ENCODE measurements at regions not wholly inside any gene's neighbourhood (a gene's known extent, or its start where the extent isn't known, plus 50 kb on each side); places are given as distances from the start of the nearest gene placed in this dataset.
A peak's percentile ranks its signal among the peaks of the same experiment; 100 is the strongest.

DNA sequence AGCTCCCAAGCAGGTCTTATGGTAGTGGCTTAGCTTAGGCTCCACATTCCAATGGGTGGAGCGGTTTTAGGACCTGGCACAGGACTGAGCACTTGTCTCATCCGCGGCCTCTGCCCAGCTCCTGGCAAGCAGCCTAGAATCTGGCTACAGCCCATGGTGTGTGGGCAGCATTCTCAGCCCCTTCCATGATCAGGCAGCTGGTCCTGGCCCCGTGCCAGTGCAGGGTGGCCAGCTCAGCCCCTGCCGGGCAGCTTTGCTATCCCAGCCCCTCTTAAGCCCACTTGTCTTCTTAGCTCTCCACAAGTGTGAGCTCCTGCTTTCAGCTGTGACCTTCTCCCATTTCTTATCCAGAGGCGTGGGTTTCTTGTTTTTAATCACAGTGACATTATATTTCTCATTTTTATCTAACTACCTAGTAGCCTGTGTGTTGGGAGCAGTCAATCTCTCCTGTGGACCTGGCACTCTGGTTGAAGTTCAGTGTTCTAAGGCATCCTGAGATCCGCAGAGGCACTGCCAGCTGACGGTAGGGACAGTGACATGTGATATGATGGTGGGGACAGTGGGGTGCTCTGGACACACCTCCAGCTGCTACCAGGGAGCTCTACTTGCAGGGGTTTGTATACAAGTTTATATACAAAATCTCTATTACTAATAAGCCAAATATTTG, 84.5 kb upstream of the PRNP start:
- TF ChIP-seq, protein P1, sequence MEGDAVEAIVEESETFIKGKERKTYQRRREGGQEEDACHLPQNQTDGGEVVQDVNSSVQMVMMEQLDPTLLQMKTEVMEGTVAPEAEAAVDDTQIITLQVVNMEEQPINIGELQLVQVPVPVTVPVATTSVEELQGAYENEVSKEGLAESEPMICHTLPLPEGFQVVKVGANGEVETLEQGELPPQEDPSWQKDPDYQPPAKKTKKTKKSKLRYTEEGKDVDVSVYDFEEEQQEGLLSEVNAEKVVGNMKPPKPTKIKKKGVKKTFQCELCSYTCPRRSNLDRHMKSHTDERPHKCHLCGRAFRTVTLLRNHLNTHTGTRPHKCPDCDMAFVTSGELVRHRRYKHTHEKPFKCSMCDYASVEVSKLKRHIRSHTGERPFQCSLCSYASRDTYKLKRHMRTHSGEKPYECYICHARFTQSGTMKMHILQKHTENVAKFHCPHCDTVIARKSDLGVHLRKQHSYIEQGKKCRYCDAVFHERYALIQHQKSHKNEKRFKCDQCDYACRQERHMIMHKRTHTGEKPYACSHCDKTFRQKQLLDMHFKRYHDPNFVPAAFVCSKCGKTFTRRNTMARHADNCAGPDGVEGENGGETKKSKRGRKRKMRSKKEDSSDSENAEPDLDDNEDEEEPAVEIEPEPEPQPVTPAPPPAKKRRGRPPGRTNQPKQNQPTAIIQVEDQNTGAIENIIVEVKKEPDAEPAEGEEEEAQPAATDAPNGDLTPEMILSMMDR (IDR thresholded peaks at IDR 0.05; ENCODE audit: borderline replicate concordance, control extremely low read depth, extremely low read depth, insufficient read depth, missing control alignments) = no peak
- in situ Hi-C loops (cut with MboI; ENCODE audit: low sequenced_read_pairs, unreplicated experiment) = no loop called here
- DNase-seq (ENCODE audit: low spot score) = no peak

DNA sequence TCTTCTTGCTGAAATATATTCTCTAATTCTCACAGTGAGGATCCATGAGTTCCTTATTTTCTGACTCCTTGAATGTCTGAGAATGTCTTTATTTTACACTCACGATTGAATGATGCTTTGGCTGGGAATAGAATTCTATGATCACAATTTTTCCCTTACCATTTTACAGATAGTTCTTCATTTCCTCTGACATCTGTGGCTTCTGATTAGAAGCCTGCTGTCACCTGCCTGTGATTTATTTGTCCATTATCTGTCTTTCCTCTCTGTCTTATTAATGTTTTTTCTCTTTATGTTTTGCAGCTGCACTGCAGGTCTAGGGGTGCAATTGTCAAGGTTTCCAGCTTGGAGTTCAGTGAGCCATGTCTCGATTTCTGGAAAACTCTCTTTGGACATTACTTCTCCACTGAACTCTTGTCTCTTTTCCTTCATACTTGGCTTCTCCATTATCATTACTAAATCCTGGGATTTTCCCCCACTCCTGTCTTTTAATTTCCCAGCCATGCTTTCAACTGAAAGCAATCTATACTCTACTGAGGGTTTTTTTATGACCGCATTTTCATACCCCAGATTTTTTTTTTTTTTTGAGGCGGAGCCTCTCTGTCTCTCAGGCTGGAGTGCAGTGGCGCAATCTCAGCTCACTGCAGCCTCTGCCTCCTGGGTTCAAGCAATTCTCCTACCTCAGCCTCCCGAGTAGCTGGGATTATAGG, 85.8 kb upstream of the PRNP start:
- TF ChIP-seq, protein P1 (IDR thresholded peaks at IDR 0.05; ENCODE audit: borderline replicate concordance, control extremely low read depth, extremely low read depth, insufficient read depth, missing control alignments) = no peak
- no peak for DNase-seq (ENCODE audit: low spot score)
- in situ Hi-C loops (cut with MboI; ENCODE audit: low sequenced_read_pairs, unreplicated experiment) = no loop called here

DNA sequence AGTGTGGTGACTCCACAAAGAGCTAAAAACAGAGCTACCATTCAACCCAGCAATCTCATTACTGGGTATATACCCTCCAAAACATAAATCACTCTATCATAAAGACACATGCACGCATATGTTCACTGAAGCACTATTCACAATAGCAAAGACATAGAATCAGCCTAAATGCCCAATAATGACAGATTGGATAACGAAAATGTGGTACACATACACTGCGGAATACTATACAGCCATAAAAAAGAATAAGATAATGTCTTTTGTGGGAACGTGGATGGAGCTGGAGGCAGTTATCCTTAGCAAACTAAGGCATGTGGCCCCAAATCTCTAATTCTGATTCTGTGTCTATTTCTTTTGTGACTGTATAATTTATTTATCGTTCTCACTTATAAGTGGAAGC, 89.0 kb upstream of the PRNP start:
- DNase-seq (ENCODE audit: low spot score) = no peak
- in situ Hi-C loops (cut with MboI; ENCODE audit: low sequenced_read_pairs, unreplicated experiment) = no loop called here
- TF ChIP-seq, protein P1 (IDR thresholded peaks at IDR 0.05; ENCODE audit: borderline replicate concordance, control extremely low read depth, extremely low read depth, insufficient read depth, missing control alignments) = no peak

DNA sequence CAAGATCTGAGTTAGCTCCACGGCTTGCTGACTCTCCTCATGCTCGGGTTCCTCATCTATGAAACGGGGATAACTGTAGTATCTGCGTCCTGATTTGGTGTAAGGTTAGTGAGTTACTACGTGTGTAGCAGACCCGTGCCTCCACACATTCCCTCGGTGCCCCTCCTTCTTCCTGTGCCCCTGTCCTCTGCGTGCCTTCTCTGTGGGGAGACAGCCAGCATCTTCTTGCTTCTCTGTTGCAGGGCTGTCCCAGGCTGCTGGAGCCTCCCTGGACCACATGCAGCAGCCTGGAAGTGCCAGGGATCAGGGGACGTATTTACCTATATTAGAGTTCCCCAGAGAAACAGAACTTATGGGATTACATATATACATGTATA, 93.1 kb upstream of the PRNP start:
- in situ Hi-C loops (cut with MboI; ENCODE audit: low sequenced_read_pairs, unreplicated experiment) = no loop called here
- TF ChIP-seq, protein P1 (IDR thresholded peaks at IDR 0.05; ENCODE audit: borderline replicate concordance, control extremely low read depth, extremely low read depth, insufficient read depth, missing control alignments) = no peak
- DNase-seq (ENCODE audit: low spot score) = no peak

DNA sequence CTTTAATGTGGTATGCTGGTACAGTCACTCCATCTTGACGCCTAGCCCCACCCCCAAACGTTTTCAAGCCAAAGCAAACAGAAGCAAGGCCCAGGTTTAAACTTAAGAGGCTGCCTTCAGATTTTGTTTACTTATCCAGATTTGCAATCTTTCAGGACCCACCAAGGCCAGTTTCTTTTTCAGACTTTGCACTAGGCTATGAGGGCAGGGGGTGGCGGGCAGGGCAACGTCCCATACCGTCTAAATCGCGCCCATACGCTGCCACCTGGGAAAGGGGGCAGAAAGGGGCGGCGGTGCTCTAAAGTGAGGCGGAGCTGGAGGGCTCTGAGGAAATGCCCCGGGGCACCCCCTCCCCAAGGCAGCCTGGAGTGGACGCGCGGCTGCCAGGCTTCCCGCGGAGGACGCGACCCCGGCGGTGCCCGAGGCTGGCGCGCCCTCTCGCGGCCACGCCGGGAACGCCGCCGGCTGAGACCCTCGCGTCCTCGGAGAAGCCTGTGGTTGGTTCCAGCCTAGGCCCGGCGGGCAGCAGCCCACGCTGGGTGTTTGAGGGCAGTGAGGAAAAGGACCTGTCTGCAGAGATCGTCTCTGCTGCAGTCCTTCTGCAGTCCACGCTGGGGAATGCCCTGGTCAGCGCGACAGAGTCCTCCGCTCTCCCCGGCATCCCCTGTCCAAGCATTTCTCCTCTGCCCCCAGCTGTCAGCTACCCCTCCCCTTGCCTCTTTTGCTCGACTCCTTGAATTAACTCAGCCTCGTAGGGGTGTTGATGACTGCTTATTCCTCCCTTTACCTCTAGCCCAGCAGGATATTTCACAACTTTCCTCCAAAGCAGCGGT, 93.7 kb upstream of the PRNP start:
- DNase-seq (ENCODE audit: low spot score) = peak; percentile 84
- in situ Hi-C loops (cut with MboI; ENCODE audit: low sequenced_read_pairs, unreplicated experiment) = no loop called here
- TF ChIP-seq, protein P1 (IDR thresholded peaks at IDR 0.05; ENCODE audit: borderline replicate concordance, control extremely low read depth, extremely low read depth, insufficient read depth, missing control alignments) = peak; percentile 92

DNA sequence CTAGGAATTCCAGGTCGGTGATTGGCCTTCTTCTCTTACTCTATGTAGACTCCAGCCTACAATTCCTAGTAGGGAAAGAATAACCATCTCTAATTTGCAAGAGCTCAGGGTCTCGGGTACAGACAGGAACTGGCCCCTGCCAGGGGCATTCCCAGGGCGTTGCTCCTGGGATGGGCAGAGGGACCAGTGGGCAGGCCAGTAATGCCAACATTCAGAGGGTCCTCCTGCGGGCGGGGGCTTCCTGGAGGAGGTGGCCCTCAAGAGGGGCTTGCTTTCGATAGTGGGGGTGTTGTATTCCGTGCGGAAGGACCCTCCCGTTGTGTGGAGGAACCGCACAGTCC, 94.3 kb upstream of the PRNP start:
- in situ Hi-C loops (cut with MboI; ENCODE audit: low sequenced_read_pairs, unreplicated experiment) = no loop called here
- TF ChIP-seq, protein P1 (IDR thresholded peaks at IDR 0.05; ENCODE audit: borderline replicate concordance, control extremely low read depth, extremely low read depth, insufficient read depth, missing control alignments) = no peak
- DNase-seq (ENCODE audit: low spot score) = no peak

All from GM13976 (cell line).